Activated CD4-positive, alpha-beta T cell treated with anti-CD3 and anti-CD28 coated beads for 36 hours (primary cell): ENCODE measurements at regions not wholly inside any gene's neighbourhood (a gene's known extent, or its start where the extent isn't known, plus 50 kb on each side); places are given as distances from the start of the nearest gene placed in this dataset.
A peak's percentile ranks its signal among the peaks of the same experiment; 100 is the strongest.

Experiments used
- ATAC-seq: fragments of 200-7000 bp; cut with Tn5 transposase; one replicate; pipeline ENCODE4 v1.10.0; 2021; ENCODE audit warnings: mild to moderate bottlenecking, moderate library complexity
- CTCF ChIA-PET: fragments of 350-600 bp; sonication (Branson Sonifier 250); formaldehyde crosslinking; loops from one replicate; lab custom pipeline; 2021; ENCODE audit warnings: antibody characterized with exemption; lab: Charles Lee
- POLR2A ChIA-PET: fragments of 350-600 bp; sonication (Branson Sonifier 250); formaldehyde crosslinking; loops from one replicate; lab custom pipeline; 2021; ENCODE audit warnings: antibody characterized with exemption, inconsistent platforms; lab: Charles Lee
- DNase-seq: peaks from one replicate; pipeline ENCODE4 v3.0.0-alpha.2; 2020
- H3K27ac Mint-ChIP-seq: one replicate; pipeline ENCODE4 v1.8.0; 2021; ENCODE audit warnings: mixed read lengths
- H3K27me3 Mint-ChIP-seq: one replicate; pipeline ENCODE4 v1.8.0; 2021; ENCODE audit warnings: mixed read lengths
- H3K36me3 Mint-ChIP-seq: one replicate; pipeline ENCODE4 v1.8.0; 2021; ENCODE audit warnings: low read depth, mixed read lengths
- H3K4me1 Mint-ChIP-seq: one replicate; pipeline ENCODE4 v1.8.0; 2021; ENCODE audit warnings: mixed read lengths
- H3K4me3 Mint-ChIP-seq: one replicate; pipeline ENCODE4 v1.8.0; 2021; ENCODE audit warnings: mild to moderate bottlenecking, moderate library complexity, mixed read lengths
- H3K9me3 Mint-ChIP-seq: one replicate; pipeline ENCODE4 v1.8.0; 2021; ENCODE audit warnings: low read depth, mixed read lengths
- intact Hi-C, 2 experiments: fragments of 100-400 bp; cut with DNase I in 1 of 2; cut with micrococcal nuclease in 1 of 2; formaldehyde crosslinking; loops; one replicate each; pipeline versions ENCODE4 v1.14.2 to v1.15.1; 2022 to 2024; cut with DNase I, micrococcal nuclease

DNA sequence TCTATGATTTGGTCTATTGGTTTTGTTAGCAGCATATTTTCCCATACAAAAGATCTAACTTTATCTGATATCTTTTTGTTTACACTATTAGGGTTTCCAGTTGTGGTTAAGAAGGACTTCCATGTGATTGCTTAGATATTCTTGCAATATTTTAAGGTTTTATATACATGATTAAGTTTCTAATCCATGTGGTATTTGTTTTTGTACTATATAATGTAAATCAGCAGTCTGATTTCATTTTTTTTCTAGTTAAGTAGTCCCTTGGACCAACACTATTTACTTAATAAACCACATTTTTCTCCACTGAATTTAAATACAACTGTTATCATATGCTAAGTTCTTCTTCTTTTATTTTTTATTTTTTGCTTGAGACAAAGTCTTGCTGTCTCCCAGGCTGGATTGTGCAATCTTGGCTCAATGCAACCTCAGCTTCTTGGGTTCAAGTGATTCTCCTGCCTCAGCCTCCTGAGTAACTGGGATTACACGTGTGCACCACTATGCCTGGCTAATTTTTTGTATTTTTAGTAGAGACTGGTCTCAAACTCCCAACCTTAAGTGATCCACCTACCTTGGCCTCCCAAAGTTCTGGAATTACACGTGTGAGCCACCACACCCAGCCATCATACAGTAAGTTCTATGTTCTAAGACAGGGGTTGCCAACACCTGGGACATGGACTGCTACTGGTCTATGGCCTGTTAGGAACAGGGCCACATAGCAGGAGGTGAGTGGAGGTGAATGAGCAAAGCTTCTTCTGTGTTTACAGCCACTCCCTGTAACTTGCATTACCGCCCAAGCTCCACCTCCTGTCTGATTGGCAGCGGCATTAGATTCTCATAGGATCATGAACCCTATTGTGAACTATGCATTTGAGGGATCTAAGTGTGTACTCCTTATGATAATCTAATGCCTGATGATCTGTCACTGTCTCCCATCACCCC is 58.5 kb upstream of the RAB27B start:
- ATAC-seq (no peak), DNase-seq (no peak)
- Mint-ChIP-seq H3K36me3 (no peaks in the 10 kb centered on the region), H3K4me3 (no peak overlapping the region), H3K27me3 (peaks cover 2% of the 10 kb centered on the region), H3K9me3 (no peaks in the 10 kb centered on the region), H3K27ac (no peak overlapping the region), H3K4me1 (no peaks in the 10 kb centered on the region)
- CTCF ChIA-PET: no interaction called here
- POLR2A ChIA-PET: no interaction called here
- intact Hi-C loops: no loop called here

DNA sequence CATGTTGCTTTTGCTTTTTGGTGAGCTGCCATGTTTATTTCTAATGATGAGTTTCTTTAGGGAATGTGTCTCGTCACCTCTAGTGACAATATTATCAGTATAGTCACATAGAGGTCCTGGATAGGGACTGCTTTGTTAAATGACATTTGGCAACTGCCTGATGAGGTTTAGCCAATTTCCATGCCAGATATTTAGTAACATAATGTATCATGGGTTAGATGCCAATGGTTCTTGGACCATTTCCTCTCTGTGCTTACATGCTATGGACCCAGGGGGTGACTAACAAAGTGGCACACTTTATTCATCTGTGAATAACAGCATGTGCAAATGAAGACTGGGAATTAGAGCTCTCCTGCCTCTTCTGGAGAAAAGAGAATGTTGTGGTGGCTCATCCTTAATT is 56.2 kb upstream of the RAB27B start:
- ChIA-PET CTCF (no interaction called here), POLR2A (no interaction called here)
- H3K27ac Mint-ChIP-seq: no peak overlapping the region
- peaks cover 15% of the 10 kb centered on the region for H3K4me1 Mint-ChIP-seq
- H3K9me3 Mint-ChIP-seq: no peaks in the 10 kb centered on the region
- no peak for DNase-seq
- no peak for ATAC-seq
- H3K4me3 Mint-ChIP-seq: no peak overlapping the region
- intact Hi-C loops: no loop called here
- no peaks in the 10 kb centered on the region for H3K36me3 Mint-ChIP-seq
- H3K27me3 Mint-ChIP-seq: no peaks in the 10 kb centered on the region

DNA sequence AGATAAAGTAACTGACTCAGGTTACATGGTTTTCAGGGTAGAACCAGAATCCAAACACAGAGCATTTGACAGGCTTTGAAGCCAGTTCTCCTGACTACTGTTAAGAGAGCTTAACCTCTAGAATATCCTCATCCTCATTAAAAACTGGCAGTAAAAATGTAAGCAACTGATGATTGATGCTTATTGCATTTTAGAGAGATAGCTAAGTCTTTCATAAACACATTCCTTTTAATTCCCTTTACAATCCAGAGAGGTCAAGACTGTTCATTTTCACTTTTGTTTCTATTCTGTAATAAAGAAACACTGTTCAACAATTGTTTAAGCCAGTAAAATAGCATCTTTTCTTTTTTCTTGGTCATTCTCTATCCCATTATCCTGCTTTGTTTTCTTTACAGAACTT is 53.9 kb upstream of the RAB27B start:
- POLR2A ChIA-PET: no interaction called here
- ATAC-seq: no peak
- peaks cover 17% of the 10 kb centered on the region for H3K4me1 Mint-ChIP-seq
- DNase-seq: no peak
- H3K4me3 Mint-ChIP-seq: no peak overlapping the region
- no peak overlapping the region for H3K27ac Mint-ChIP-seq
- CTCF ChIA-PET: interaction anchor here (0.6 to 1.4 kb wide), 2 partner anchors 56 to 177 kb away, joined by 3 to 4 read pairs; no protein-coding TSS in a partner anchor
- intact Hi-C loops: no loop called here
- H3K27me3 Mint-ChIP-seq: no peaks in the 10 kb centered on the region
- H3K36me3 Mint-ChIP-seq: no peaks in the 10 kb centered on the region
- no peaks in the 10 kb centered on the region for H3K9me3 Mint-ChIP-seq

DNA sequence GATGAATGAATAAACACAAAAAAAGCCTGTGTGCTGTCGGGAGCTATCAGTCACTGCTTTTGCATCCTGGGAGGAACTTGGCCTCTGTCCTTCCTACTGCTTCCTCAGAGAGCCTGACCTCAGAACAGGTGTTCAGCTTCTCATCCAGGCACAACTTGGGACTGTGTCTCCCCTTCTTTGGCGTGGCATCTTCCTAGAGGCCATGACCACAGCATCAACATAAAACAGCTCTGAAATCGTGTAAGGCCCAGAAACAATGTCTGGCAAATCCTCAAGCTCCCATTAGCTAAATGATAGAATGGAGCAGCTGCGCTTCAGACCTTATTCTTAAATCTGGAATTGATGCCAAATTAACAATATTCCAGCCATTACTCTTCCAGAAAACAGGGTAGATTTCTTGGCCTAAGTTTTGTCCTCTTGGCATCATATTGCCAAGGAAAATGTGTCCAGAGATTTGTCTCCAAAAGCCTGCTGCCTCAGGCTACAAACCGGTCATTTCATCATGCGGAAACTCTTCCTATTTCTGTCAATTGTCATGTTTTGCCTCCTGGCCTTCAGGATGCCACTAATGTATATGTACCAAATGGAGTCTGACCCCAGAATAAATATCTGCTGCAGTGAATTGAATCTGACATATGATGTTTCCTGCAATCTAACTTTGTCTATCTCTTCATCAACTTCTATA is 53.2 kb upstream of the RAB27B start:
- POLR2A ChIA-PET: no interaction called here
- intact Hi-C loops: loop anchor here (5.0 kb wide), 2 partner anchors 52 to 172 kb away; partner anchors contain the start of gene RAB27B (in 1 of the 2)
- Mint-ChIP-seq H3K9me3 (no peaks in the 10 kb centered on the region), H3K27ac (no peak overlapping the region), H3K4me3 (no peak overlapping the region), H3K27me3 (no peaks in the 10 kb centered on the region), H3K4me1 (peaks cover 17% of the 10 kb centered on the region), H3K36me3 (no peaks in the 10 kb centered on the region)
- CTCF ChIA-PET: interaction anchor here (1.4 kb wide), 1 partner anchor 57 kb away, joined by 3 read pairs; no protein-coding TSS in a partner anchor
- DNase-seq (no peak), ATAC-seq (no peak)

DNA sequence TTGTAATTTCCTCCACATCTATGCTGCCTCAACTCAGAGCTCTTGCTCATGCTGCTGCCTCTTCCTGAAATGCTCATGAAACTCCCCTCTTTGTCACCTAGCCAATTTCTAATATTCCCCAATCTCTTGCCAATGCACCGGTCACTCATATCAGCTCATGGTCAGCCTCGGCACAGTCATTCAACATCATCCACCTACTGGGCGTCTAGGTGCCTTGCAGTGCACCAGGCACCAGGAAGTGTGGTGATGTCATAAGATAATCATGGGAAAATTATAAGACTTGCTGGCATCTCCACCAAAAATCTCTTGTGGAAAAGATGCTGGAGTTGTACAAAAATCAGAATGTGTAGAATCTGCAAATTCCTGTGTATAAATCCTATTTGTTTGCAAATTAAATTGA is 52.6 kb upstream of the RAB27B start:
- Mint-ChIP-seq H3K4me3 (no peak overlapping the region), H3K27ac (no peak overlapping the region), H3K4me1 (peaks cover 17% of the 10 kb centered on the region), H3K36me3 (no peaks in the 10 kb centered on the region), H3K27me3 (no peaks in the 10 kb centered on the region), H3K9me3 (no peaks in the 10 kb centered on the region)
- intact Hi-C loops: loop anchor here (1.0 to 5.0 kb wide), 7 partner anchors 37 to 172 kb away; partner anchors contain the start of gene RAB27B (in 2 of the 2)
- ATAC-seq: no peak
- CTCF ChIA-PET: no interaction called here
- no peak for DNase-seq
- POLR2A ChIA-PET: no interaction called here

DNA sequence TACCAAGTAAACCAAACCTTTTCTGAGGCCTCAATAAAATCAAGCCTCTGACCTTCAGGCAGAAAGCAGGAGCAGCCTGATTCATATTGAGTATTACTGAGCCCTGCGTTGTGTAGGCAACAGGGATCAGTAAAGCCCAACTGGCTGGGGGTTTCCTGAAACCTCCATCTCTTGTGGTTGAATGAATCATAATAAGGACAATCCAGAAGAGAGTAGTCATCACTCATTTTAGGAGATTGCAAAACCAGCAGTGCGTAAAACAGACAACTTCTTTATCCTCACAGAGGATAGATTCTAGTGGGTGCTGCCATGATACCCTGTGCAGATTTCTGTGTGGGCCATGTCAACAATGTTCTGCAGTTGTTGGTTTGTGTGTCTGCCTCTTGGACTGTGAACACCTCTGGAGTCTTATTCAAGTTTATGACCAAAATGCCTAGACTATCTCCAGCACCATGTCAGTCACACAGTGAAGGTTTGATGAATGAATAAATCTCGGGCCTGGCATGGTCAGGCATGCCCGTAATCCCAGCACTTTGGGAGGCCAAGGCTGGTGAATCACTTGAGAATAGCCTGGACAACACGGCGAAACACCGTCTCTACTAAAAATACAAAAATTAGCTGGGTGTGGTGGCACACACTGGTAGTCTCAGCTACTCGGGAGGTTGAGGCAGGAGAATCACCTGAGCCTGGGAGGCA is 51.8 kb upstream of the RAB27B start:
- Mint-ChIP-seq H3K4me1 (peaks cover 17% of the 10 kb centered on the region), H3K36me3 (no peaks in the 10 kb centered on the region), H3K9me3 (no peaks in the 10 kb centered on the region), H3K27me3 (no peaks in the 10 kb centered on the region), H3K4me3 (no peak overlapping the region), H3K27ac (no peak overlapping the region)
- ChIA-PET CTCF (no interaction called here), POLR2A (no interaction called here)
- ATAC-seq (peak; percentile 98), DNase-seq (peak; percentile 67)
- intact Hi-C loops: loop anchor here (1.0 to 5.0 kb wide), 7 partner anchors 38 to 171 kb away; partner anchors contain the start of gene RAB27B (in 2 of the 2)

DNA sequence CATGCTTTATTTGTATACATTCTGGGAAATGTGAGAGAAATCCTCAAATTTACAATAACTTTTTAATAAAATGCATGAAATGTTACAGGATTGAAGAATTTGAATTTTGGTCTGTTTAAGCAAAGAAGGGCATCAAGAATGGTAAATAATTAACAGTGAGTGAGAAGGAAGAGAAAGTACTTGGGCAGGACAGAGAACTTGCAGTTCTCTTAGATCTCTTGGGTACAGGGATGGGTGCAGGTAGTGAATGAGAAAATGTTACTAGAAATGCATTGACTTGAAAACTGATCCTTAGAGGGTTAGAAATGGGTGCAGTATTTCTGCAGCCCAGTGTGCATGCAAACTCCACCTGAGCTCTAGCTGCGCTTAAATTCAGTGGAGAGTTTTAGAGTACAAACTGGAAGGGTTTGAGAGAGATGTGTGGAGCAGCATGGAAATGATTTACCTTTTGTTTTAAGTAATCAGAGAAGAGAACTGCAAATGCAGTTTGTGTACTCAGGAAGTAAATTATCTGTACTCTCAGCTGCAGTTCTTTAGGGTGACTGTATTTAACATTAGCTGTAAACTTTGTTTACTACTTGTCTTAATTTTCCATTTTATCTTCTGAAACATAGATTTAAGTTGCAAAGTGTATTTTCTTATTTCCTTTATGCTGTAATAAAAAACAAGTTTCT is 51.0 kb upstream of the RAB27B start:
- POLR2A ChIA-PET: no interaction called here
- Mint-ChIP-seq H3K27ac (no peak overlapping the region), H3K4me3 (no peak overlapping the region), H3K27me3 (no peaks in the 10 kb centered on the region), H3K4me1 (peaks cover 17% of the 10 kb centered on the region), H3K36me3 (no peaks in the 10 kb centered on the region), H3K9me3 (no peaks in the 10 kb centered on the region)
- no peak for DNase-seq
- ATAC-seq: no peak
- CTCF ChIA-PET: no interaction called here
- intact Hi-C loops: loop anchor here (2.0 to 5.0 kb wide), 4 partner anchors 50 to 170 kb away; partner anchors contain the start of gene RAB27B (in 2 of the 2)

DNA sequence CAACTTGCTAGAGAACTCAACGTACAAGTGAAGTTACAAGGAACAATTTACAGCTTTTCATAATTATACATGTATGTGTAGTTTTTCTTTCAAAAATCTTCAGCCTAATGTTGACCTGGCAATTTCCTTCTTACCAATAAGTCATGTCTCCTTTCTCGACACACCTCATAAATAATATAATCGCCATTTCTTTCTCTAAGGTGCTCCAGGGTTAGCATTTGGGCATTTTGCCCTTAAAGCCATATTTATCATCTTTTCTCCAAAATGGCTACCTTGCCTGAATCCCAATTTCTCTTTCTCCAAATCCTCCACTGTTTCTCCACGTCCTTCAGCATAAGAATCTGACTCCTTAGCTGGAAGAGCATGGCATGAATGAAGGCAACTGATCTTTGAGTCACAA is 50.3 kb upstream of the RAB27B start:
- ChIA-PET CTCF (interaction anchor here (0.5 kb wide), 1 partner anchor 108 kb away, joined by 3 read pairs; no protein-coding TSS in a partner anchor), POLR2A (no interaction called here)
- Mint-ChIP-seq H3K9me3 (no peaks in the 10 kb centered on the region), H3K36me3 (no peaks in the 10 kb centered on the region), H3K27me3 (no peaks in the 10 kb centered on the region), H3K4me3 (no peak overlapping the region), H3K27ac (no peak overlapping the region), H3K4me1 (peaks cover 17% of the 10 kb centered on the region)
- DNase-seq (no peak), ATAC-seq (no peak)
- intact Hi-C loops: loop anchor here (2.0 to 5.0 kb wide), 4 partner anchors 49 to 169 kb away; partner anchors contain the start of gene RAB27B (in 2 of the 2)
